A549 (cell line): ENCODE measurements at regions not wholly inside any gene's neighbourhood (a gene's known extent, or its start where the extent isn't known, plus 50 kb on each side); places are given as distances from the start of the nearest gene placed in this dataset.

Source experiments
- CBX8 ChIP-seq: fragments of 200-600 bp; sonication (generic); IDR thresholded peaks from 2 replicates; pipeline ENCODE4 v1.6.1; 2016
- JUNB ChIP-seq: fragments of >200 bp; sonication (Bioruptor Twin); formaldehyde crosslinking; IDR thresholded peaks from 2 replicates; pipeline ENCODE4 v1.6.1; 2016
- KDM1A ChIP-seq: fragments of 200-600 bp; sonication (generic); IDR thresholded peaks from 2 replicates; pipeline ENCODE4 v1.6.1; 2016; ENCODE audit warnings: low read depth, mild to moderate bottlenecking
- POLR2AphosphoS2 ChIP-seq: conservative IDR thresholded peaks from 2 replicates; pipeline ENCODE4 v1.6.1; 2012; ENCODE audit warnings: low read length, improper control_type of control experiment, inconsistent platforms
- TF ChIP-seq, protein P1 (sequence below): fragments of >200 bp; sonication (Bioruptor Twin); formaldehyde crosslinking; IDR thresholded peaks from 3 replicates; pipeline ENCODE4 v1.5.1; 2016

DNA sequence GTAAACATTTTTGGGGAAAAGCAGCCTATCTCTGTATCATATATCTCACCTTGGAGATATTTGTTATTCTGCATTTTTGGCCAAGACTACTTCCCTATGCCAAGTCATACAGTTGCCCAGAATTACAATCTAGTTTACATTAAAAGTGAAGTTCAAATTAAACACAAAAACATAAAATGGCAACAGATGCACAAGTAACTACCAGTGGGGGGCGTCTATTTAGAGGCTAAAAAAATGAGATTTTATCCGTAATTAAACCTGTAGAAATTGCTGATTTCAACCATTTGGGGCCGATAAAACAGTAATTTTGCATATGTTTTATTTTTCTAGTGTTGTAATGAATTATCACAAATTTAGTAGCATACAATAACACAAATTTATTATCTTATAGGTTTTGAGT lies 787.1 kb upstream of the CHD1 start:
- TF ChIP-seq, protein P1, sequence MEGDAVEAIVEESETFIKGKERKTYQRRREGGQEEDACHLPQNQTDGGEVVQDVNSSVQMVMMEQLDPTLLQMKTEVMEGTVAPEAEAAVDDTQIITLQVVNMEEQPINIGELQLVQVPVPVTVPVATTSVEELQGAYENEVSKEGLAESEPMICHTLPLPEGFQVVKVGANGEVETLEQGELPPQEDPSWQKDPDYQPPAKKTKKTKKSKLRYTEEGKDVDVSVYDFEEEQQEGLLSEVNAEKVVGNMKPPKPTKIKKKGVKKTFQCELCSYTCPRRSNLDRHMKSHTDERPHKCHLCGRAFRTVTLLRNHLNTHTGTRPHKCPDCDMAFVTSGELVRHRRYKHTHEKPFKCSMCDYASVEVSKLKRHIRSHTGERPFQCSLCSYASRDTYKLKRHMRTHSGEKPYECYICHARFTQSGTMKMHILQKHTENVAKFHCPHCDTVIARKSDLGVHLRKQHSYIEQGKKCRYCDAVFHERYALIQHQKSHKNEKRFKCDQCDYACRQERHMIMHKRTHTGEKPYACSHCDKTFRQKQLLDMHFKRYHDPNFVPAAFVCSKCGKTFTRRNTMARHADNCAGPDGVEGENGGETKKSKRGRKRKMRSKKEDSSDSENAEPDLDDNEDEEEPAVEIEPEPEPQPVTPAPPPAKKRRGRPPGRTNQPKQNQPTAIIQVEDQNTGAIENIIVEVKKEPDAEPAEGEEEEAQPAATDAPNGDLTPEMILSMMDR = no peak
- TF ChIP-seq KDM1A (no peak), CBX8 (no peak), JUNB (no peak), POLR2AphosphoS2 (no peak)
